ENCODE measurements at regions not wholly inside any gene's neighbourhood (a gene's known extent, or its start where the extent isn't known, plus 50 kb on each side); places are given as distances from the start of the nearest gene placed in this dataset.

DNA sequence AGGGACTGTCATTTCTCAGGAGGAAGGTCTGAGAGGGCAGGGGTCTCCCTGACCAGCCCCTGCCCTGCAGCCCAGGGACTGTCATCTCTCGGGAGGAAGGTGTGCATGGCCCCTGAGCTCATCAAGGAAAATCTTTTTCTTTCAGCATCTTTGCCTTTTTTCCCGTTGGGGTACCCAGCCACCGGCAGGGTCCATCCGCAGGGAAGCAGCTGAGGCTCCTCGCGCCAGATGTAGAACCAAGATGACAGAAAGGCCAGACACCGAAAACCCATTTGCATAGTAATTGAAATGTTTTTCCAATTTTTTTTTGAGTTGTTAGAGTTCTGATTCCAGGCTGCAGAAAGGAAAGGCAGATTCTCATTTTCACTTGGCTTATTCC, 613.9 kb downstream of the TBC1D22A start:
- no peak overlapping the region for H3K4me3 ChIP-seq (replicated peaks; ENCODE audit: low read depth, low read length)
- DNase-seq (ENCODE audit: extremely low read depth, low read depth): no peak
- TF ChIP-seq, protein P1, sequence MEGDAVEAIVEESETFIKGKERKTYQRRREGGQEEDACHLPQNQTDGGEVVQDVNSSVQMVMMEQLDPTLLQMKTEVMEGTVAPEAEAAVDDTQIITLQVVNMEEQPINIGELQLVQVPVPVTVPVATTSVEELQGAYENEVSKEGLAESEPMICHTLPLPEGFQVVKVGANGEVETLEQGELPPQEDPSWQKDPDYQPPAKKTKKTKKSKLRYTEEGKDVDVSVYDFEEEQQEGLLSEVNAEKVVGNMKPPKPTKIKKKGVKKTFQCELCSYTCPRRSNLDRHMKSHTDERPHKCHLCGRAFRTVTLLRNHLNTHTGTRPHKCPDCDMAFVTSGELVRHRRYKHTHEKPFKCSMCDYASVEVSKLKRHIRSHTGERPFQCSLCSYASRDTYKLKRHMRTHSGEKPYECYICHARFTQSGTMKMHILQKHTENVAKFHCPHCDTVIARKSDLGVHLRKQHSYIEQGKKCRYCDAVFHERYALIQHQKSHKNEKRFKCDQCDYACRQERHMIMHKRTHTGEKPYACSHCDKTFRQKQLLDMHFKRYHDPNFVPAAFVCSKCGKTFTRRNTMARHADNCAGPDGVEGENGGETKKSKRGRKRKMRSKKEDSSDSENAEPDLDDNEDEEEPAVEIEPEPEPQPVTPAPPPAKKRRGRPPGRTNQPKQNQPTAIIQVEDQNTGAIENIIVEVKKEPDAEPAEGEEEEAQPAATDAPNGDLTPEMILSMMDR (IDR thresholded peaks at IDR 0.05; ENCODE audit: low read depth, low read length, missing control alignments): no peak

DNA sequence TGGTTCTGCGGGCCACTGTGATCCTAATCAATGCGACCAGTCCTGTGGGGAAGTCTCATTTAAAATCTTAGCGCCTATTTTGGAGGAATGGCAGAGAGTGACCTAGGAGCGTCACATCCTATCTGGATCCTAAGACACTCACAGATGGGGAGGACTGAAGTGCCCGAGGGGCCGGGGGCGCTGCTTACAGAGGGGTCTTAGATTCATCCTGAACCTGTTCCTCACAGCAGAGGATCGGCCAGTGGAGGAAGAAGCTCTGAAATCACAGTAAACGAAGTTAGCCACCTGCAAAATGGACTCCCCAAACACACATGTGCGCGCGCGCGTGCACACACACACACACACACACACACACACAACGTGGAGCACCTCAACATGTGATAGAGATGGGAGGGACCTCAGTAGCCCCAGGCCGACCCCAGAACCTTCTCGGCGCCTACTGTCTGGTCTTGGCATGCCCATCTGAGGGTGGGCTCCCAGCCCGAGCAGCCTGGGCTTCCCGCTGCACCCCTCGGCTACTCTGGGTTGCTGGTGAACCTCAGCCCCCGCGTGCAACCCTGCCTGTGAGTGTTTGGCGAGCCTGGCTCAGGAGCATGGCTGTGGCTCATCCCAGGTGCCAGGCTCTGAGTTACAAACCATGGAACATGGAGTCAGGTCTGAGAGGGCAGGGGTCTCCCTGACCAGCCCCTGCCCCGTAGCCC, 613.3 kb downstream of the TBC1D22A start:
- H3K4me3 ChIP-seq (replicated peaks; ENCODE audit: low read depth, low read length): no peak overlapping the region
- DNase-seq (ENCODE audit: extremely low read depth, low read depth): no peak
- TF ChIP-seq, protein P1 (IDR thresholded peaks at IDR 0.05; ENCODE audit: low read depth, low read length, missing control alignments): no peak

DNA sequence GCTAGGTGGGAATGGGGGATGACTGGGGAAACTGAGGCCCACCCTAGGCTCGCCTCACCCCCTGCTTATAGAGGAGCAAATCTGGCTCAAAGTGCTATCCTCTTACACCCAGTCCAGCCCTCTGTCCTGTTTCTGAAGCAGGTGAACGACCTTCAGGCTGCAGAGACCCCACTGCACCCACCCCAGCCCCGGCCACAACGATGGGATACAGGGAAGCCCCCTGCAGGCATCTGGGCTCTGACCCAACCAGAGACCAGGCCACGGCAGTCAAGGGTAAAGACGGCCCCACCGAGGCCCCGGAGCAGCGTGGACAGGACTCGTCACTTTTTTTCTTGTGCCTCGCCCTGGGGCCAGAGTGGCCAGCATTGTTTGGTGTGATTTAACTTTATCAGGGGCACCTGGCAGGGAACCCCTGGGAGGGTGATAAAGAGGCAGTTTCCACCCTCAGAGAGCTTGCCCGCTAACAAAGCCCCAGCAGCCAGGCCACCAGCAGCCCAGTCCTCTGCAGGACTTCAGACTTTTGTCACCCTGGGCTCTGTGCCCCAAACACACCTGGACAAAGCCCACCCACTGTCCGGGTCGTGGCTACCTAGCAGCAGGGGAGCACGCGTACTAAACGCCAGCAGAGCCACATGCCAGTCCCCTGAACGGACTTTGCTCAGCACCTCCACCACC, 612.6 kb downstream of the TBC1D22A start:
- no peak overlapping the region for H3K4me3 ChIP-seq (replicated peaks; ENCODE audit: low read depth, low read length)
- TF ChIP-seq, protein P1 (IDR thresholded peaks at IDR 0.05; ENCODE audit: low read depth, low read length, missing control alignments): no peak

DNA sequence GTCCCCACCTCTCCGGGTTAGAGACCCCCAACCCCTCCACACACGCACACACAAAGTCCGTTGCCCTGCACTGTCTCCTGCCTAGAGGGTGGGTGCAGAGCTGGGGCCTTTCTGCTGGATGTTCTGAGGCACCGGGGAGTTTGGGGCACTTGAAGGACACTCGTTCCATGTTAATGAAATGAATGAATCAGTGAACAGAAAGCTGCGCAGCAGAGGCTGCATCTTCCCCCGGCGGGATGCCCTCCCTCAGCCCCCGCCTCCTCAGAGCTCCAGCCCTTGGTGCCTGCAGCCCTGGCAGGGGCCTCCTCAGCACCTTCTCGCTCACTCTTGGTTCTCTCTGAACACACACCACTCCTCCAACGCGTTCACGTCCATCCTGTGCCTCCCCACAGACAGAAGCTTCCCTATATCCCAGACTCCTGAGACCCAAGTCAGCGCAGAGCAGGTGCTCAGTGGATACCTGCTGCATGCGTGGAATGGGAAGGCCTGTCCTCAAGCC, 611.9 kb downstream of the TBC1D22A start:
- TF ChIP-seq, protein P1 (IDR thresholded peaks at IDR 0.05; ENCODE audit: low read depth, low read length, missing control alignments): no peak
- DNase-seq (ENCODE audit: extremely low read depth, low read depth): no peak

More for the DNA sequence above, 612.6 kb downstream of the TBC1D22A start:
- DNase-seq (ENCODE audit: extremely low read depth, low read depth): no peak

DNA sequence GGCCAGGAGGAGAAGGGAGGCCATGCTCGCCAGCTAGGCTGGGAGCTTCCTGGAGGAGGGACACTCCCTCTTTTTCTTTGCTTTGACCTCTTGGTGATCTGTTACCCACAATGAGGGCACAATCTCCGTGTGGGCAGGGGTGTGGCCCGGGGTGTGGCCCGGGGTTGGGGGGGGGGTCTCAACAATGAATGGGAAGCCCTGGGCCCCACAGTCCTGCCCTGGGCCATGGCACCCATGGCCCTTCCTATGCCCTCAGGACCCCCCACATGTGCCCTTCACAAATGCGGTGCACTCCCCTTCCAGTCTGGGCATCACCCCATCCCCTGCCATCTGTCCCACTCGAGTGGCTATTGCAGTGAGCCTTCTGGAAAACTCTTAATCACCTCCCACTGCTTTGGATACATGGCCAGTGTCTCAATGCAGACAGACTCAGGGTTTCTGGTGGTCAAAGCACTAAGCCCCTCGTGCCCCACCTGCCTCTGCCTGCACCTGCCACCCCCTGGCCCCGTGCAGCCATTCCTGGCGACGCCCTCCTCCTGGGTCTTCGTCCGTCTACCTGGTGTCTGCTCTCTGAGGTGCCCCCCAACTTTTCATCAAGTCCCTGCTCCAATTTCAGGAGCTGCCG, 611.3 kb downstream of the TBC1D22A start:
- H3K4me3 ChIP-seq (replicated peaks; ENCODE audit: low read depth, low read length): no peak overlapping the region
- TF ChIP-seq, protein P1 (IDR thresholded peaks at IDR 0.05; ENCODE audit: low read depth, low read length, missing control alignments): no peak
- DNase-seq (ENCODE audit: extremely low read depth, low read depth): no peak

More for the DNA sequence above, 611.9 kb downstream of the TBC1D22A start:
- H3K4me3 ChIP-seq (replicated peaks; ENCODE audit: low read depth, low read length): no peak overlapping the region

DNA sequence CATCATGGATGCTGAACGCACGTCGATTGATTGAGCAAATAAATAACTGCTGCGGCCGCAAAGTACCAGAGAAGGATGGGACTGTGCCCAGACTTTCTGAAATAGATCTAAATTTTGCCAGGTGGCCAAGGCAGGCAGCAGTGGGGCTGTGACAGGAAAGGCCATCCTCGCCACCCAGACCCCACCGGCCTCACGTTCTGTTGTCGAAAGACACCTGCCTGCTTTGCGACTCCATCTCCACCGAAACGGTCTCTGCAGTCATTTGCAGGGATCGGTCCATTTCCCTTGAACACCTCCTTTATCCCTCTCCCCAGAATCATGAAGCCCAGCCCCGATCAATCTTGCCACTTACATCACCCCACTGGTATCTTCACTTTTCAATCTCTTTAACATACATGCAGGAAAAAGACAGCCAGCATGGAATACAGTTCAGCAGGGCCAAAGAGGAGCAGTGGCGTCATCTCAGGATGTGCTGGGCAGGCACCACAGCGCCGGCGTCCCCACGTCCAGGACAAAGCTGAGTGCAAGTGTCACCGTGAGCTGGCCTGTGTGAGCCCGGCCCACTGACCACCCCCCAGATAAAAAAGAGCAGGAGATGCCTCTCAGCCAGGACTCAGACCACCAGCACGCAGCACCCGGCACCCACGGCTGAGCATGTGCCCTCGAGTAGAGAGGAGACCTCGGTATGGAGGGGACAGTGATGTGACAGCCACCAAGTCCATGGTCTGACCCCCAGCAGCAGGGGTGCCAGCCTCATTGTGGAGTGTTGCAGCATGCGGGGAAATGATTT, 610.3 kb downstream of the TBC1D22A start:
- TF ChIP-seq, protein P1 (IDR thresholded peaks at IDR 0.05; ENCODE audit: low read depth, low read length, missing control alignments): no peak
- DNase-seq (ENCODE audit: extremely low read depth, low read depth): no peak
- no peak overlapping the region for H3K4me3 ChIP-seq (replicated peaks; ENCODE audit: low read depth, low read length)
